Keratinocyte (primary cell): ENCODE measurements at regions not wholly inside any gene's neighbourhood (a gene's known extent, or its start where the extent isn't known, plus 50 kb on each side); places are given as distances from the start of the nearest gene placed in this dataset.

Source experiments
- DNase-seq: peaks from one replicate; pipeline ENCODE4 v3.0.0-alpha.2; 2011; ENCODE audit warnings: low read depth, missing footprints, low spot score
- FAIRE-seq: peaks from 2 replicates; lab custom pipeline; 2011; peaks lifted over from hg19 to GRCh38; lab: Jason Lieb, UNC
- H2AFZ ChIP-seq: 2 replicates; pipeline ENCODE4 v1.6.0; 2012; ENCODE audit warnings: low read length, control low read depth, inconsistent platforms; ENCODE audit not compliant: control insufficient read depth
- H3K27ac ChIP-seq: 2 replicates; pipeline ENCODE4 v1.5.1; 2011; ENCODE audit warnings: low read length; ENCODE audit not compliant: control insufficient read depth, insufficient read depth
- H3K27me3 ChIP-seq: 3 replicates; pipeline ENCODE4 v1.6.0; 2011; ENCODE audit warnings: low read length; ENCODE audit not compliant: control insufficient read depth, insufficient read depth; ENCODE audit errors: extremely low read depth
- H3K36me3 ChIP-seq, 2 experiments: 2 replicates in 1 of 2; 3 replicates in 1 of 2; pipeline ENCODE4 v1.5.1; 2011; ENCODE audit warnings: low read length in 2 of 2, mild to moderate bottlenecking in 1 of 2; ENCODE audit not compliant: control insufficient read depth in 2 of 2, insufficient read depth in 2 of 2; ENCODE audit errors: extremely low read depth in 1 of 2
- H3K4me1 ChIP-seq: 3 replicates; pipeline ENCODE4 v1.5.1; 2011; ENCODE audit warnings: low read length; ENCODE audit not compliant: control insufficient read depth, insufficient read depth; ENCODE audit errors: extremely low read depth
- H3K4me2 ChIP-seq: 3 replicates; pipeline ENCODE4 v1.6.0; 2011; ENCODE audit warnings: low read depth, low read length; ENCODE audit not compliant: control insufficient read depth, insufficient read depth; ENCODE audit errors: extremely low read depth
- H3K4me3 ChIP-seq, 3 experiments: fragments of 200-600 bp in 1 of 3; sonication (generic) in 1 of 3; 2 replicates in 2 of 3; 3 replicates in 1 of 3; pipeline ENCODE4 v1.5.1; 2011 to 2016; ENCODE audit warnings: low read length in 3 of 3, mild to moderate bottlenecking in 3 of 3, control low read depth in 2 of 3, inconsistent platforms in 1 of 3, low read depth in 1 of 3, mixed read lengths in 1 of 3, mixed run types in 1 of 3, moderate library complexity in 1 of 3; ENCODE audit not compliant: control insufficient read depth in 2 of 3, insufficient read depth in 2 of 3; ENCODE audit errors: extremely low read depth in 1 of 3
- H3K79me2 ChIP-seq: 2 replicates; pipeline ENCODE4 v1.6.0; 2012; ENCODE audit warnings: low read length; ENCODE audit not compliant: control insufficient read depth, insufficient read depth
- H3K9ac ChIP-seq: 3 replicates; pipeline ENCODE4 v1.6.0; 2011; ENCODE audit warnings: low read length; ENCODE audit not compliant: control insufficient read depth, insufficient read depth; ENCODE audit errors: extremely low read depth
- H3K9me1 ChIP-seq: 3 replicates; pipeline ENCODE4 v1.6.0; 2011; ENCODE audit warnings: low read length; ENCODE audit not compliant: control insufficient read depth, insufficient read depth; ENCODE audit errors: extremely low read depth
- H3K9me3 ChIP-seq: 2 replicates; pipeline ENCODE4 v1.5.1; 2012; ENCODE audit warnings: low read depth, low read length; ENCODE audit not compliant: control insufficient read depth
- H4K20me1 ChIP-seq: 3 replicates; pipeline ENCODE4 v1.6.0; 2011; ENCODE audit warnings: low read length; ENCODE audit not compliant: control insufficient read depth, insufficient read depth; ENCODE audit errors: extremely low read depth
- CTCF ChIP-seq, 3 experiments: IDR thresholded peaks in 1 of 3; conservative IDR thresholded peaks in 1 of 3; optimal IDR thresholded peaks in 1 of 3; 2 replicates in 2 of 3; 3 replicates in 1 of 3; pipeline versions ENCODE3 to v1.5.1; 2011; ENCODE audit warnings: low read length in 3 of 3, mild to moderate bottlenecking in 3 of 3, moderate library complexity in 2 of 3, control low read depth in 1 of 3, inconsistent platforms in 1 of 3; ENCODE audit not compliant: insufficient read depth in 2 of 3; ENCODE audit errors: extremely low read depth in 1 of 3
- EZH2 ChIP-seq: IDR thresholded peaks from one replicate; pipeline ENCODE4 v1.6.1; 2012; ENCODE audit warnings: inconsistent platforms, mild to moderate bottlenecking, low read length, moderate library complexity
- dilution Hi-C: fragments of 300-500 bp; cut with MboI; formaldehyde crosslinking; loops from one replicate; pipeline ENCODE4 v1.7.0; 2020; ENCODE audit warnings: low sequenced_read_pairs; ENCODE audit not compliant: extremely low pct_ligation_motif_present

- TF ChIP-seq CTCF (optimal IDR thresholded peaks at IDR 0.05 in 1 of 3, IDR thresholded peaks at IDR 0.05 in 1 of 3, conservative IDR thresholded peaks at IDR 0.05 in 1 of 3; ENCODE audit: extremely low read depth in 1 of 3, insufficient read depth in 2 of 3, low read length in 3 of 3) (no peak), EZH2 (no peak)
- Histone ChIP-seq H3K9me3 (no peaks in the 10 kb centered on the region), H2AFZ (no peak overlapping the region), H4K20me1 (no peaks in the 10 kb centered on the region), H3K36me3 (no peaks in the 10 kb centered on the region), H3K27me3 (no peaks in the 10 kb centered on the region), H3K9me1 (no peaks in the 10 kb centered on the region), H3K4me3 (no peak overlapping the region), H3K27ac (no peak overlapping the region), H3K4me2 (no peak overlapping the region), H3K79me2 (no peaks in the 10 kb centered on the region), H3K4me1 (no peaks in the 10 kb centered on the region), H3K9ac (no peak overlapping the region)
- DNase-seq (no peak), FAIRE-seq (no peak)
- dilution Hi-C loops: no loop called here
Observed at GRCh38 chr2:44093970-44094369, 74.7 kb upstream of the PPM1B start.

GRCh38 chr2:44097322-44097907 lies 71.3 kb upstream of the PPM1B start:
- no peak for FAIRE-seq
- Histone ChIP-seq H3K79me2 (no peaks in the 10 kb centered on the region), H3K27me3 (no peaks in the 10 kb centered on the region), H3K4me3 (no peak overlapping the region), H4K20me1 (no peaks in the 10 kb centered on the region), H3K4me1 (no peaks in the 10 kb centered on the region), H3K9ac (no peak overlapping the region), H3K9me1 (no peaks in the 10 kb centered on the region), H3K4me2 (no peak overlapping the region), H2AFZ (no peak overlapping the region), H3K36me3 (no peaks in the 10 kb centered on the region), H3K27ac (no peak overlapping the region), H3K9me3 (no peaks in the 10 kb centered on the region)
- TF ChIP-seq CTCF (optimal IDR thresholded peaks at IDR 0.05 in 1 of 3, IDR thresholded peaks at IDR 0.05 in 1 of 3, conservative IDR thresholded peaks at IDR 0.05 in 1 of 3; ENCODE audit: extremely low read depth in 1 of 3, insufficient read depth in 2 of 3, low read length in 3 of 3) (no peak), EZH2 (no peak)
- dilution Hi-C loops: no loop called here
- DNase-seq: no peak
